Choroid plexus epithelial cell (primary cell): ENCODE measurements at regions not wholly inside any gene's neighbourhood (a gene's known extent, or its start where the extent isn't known, plus 50 kb on each side); places are given as distances from the start of the nearest gene placed in this dataset.
A peak's percentile ranks its signal among the peaks of the same experiment; 100 is the strongest.

Experiments
- DNase-seq: peaks from one replicate; pipeline ENCODE4 v3.0.0-alpha.2; 2010; ENCODE audit warnings: low read depth
- H3K4me3 ChIP-seq: 2 replicates; pipeline ENCODE4 v1.5.1; 2011; ENCODE audit warnings: low read depth, mild to moderate bottlenecking, control low read depth, low read length, moderate library complexity
- TF ChIP-seq, protein P1 (sequence below): conservative IDR thresholded peaks from 2 replicates; pipeline ENCODE4 v1.5.1; 2011; ENCODE audit warnings: low read depth, mild to moderate bottlenecking, control low read depth, inconsistent platforms, low read length, moderate library complexity

DNA sequence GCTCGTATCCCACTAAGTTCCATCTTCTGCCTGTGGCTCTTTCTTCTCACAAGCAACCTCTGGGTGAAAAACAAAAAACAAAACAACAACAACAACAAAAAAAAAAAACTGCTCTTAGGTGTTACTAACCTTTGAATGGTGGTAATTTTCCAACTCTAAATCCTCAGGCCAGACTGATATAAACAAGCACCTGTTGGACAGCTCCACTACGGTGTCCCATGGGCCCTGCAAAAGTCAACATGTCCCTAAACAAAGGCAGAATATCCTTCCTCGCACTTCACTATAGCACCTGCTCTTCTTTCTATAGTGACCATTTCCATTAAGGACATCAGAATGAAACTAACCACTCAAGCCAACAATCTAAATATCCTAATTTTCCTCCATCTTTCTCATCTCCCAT lies 54.6 kb upstream of the PARM1 start:
- no peak overlapping the region for H3K4me3 ChIP-seq
- TF ChIP-seq, protein P1, sequence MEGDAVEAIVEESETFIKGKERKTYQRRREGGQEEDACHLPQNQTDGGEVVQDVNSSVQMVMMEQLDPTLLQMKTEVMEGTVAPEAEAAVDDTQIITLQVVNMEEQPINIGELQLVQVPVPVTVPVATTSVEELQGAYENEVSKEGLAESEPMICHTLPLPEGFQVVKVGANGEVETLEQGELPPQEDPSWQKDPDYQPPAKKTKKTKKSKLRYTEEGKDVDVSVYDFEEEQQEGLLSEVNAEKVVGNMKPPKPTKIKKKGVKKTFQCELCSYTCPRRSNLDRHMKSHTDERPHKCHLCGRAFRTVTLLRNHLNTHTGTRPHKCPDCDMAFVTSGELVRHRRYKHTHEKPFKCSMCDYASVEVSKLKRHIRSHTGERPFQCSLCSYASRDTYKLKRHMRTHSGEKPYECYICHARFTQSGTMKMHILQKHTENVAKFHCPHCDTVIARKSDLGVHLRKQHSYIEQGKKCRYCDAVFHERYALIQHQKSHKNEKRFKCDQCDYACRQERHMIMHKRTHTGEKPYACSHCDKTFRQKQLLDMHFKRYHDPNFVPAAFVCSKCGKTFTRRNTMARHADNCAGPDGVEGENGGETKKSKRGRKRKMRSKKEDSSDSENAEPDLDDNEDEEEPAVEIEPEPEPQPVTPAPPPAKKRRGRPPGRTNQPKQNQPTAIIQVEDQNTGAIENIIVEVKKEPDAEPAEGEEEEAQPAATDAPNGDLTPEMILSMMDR, result no peak
- no peak for DNase-seq

DNA sequence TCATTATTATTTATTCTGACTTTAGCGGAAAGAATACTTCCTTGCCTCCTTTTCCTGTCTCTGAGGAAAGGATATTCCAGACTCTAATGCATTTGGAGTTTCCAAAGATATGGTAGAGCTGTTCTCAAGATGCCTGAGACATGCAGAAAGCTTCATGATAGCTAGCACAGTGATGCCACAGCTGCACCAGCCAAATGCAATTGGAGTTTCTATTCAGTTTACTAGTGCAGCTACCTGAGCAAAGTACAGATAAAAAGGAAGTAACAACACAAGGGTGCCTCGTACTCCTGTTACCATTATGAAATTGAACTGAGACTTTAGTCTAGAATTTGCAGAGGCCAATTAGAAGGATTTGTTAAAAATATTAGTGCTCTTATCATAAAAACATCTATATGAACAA lies 57.5 kb upstream of the PARM1 start:
- no peak for DNase-seq
- no peak overlapping the region for H3K4me3 ChIP-seq

DNA sequence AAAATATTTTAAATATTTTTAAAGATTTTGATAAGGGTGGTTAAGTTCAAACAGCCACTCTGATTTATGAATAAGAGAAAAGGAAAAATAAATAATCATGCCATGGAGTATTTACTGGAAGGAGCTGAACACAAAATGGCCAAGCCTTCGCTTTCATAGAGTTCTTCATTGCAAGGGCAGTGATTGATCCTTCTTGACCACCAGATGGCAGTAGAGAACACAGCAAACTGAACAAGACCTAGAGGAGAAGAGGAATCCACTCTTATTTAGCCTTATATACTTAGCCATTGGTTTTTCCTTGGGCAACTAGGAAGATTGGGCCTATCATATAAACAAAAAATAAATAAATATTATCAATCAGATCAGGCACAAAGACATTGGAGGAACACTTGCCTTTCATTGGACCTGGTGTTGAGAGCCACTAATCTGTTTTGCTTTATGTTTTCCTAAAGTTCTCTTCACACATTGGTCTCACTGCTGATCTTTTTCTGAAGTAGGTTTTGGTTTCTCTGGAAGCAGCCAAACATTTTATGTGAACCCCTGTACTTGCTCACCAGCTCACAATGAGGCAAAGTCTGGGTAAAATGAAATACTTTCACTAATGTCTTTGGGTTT lies 58.1 kb upstream of the PARM1 start:
- H3K4me3 ChIP-seq, result no peak overlapping the region
- TF ChIP-seq, protein P1, result peak; percentile 94
- peak; percentile 92 for DNase-seq

More for the DNA sequence above, 57.5 kb upstream of the PARM1 start:
- TF ChIP-seq, protein P1, result no peak

DNA sequence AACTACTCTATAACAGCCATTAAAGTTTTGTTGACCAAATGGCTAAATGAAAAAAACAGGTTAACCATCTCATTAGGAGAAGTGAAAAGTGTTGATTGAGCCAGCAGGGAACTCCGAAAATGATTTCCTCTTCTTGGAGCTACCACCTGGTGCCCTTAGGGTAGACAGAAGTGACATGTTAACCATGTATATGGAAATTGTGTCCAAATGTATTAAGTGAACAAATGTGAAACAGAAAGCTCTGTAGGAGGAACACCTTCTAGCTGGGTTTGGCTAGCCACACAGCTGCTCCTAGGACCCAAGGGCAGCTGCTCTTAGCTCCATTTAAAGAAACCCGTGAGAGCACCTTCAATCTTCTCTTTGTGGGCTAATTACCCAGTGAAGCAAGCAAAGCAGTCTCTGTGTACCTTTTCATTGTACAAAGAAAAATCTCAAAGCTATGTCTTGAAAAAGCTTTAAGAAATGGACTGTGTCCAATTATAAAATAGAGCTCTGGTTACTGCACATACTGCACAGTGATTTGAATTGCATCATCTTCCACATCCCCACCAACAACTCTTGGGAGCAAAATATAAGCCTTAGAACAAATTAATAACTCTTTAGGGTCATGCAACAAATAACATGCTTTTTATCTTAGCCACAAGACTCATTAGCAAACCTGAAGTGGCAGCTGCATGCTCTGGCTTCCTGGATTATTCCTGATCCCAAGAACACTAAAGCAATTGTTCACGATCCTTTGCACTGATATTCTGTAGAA lies 59.2 kb upstream of the PARM1 start:
- peak; percentile 13 for DNase-seq
- TF ChIP-seq, protein P1, result no peak
- no peak overlapping the region for H3K4me3 ChIP-seq

DNA sequence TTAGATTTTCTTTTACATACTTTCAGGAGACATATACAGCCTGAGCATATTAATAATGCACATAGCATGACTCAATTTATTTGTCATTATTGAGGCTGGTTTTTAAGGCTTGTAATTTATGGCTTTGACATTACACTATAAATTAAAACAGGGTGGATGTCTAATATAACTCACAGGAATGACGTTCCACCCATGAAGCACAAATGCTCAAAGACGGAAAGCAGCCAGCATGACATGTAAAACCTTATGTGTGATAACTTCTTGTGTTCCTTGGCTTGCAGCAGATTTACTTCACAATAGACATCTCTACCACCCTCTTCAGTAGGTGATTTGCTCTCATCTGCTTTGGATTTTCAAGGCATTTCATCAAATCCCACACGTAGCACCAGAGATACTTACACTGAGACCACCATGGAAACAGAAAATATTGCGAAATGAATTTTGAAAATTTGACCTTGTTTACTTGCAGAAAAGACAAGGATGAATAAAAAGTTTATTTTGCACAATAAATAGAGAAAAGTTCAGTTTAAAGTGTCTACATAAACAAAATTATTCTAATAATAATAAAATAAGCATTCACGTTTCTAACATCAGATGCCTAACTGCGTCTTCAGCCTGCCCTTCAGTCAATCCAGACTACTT lies 64.7 kb upstream of the BTC start:
- TF ChIP-seq, protein P1, result no peak
- no peak for DNase-seq
- H3K4me3 ChIP-seq, result no peak overlapping the region

DNA sequence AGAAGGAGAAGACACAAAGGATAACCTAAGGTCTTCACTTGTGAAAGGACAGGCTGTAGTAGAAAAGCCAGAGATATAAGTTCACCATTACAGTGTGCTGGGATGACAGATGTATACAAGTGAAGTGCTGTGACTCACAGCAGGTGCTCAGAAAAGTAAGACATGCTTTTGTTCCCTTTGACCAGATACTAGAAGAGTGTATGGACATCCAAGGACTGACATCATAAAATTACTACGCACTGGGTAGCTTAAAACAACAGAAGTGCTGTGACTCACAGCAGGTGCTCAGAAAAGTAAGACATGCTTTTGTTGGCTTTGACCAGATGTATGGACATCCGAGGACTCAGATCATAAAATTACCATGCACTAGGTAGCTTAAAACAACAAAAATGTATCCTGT lies 61.6 kb upstream of the BTC start:
- no peak for DNase-seq
- TF ChIP-seq, protein P1, result no peak
- no peak overlapping the region for H3K4me3 ChIP-seq
